ENCODE measurements at regions not wholly inside any gene's neighbourhood (a gene's known extent, or its start where the extent isn't known, plus 50 kb on each side); places are given as distances from the start of the nearest gene placed in this dataset.
A peak's percentile ranks its signal among the peaks of the same experiment; 100 is the strongest.
"Not testable (repeated sequence)": the region's sequence is repeated elsewhere in the genome, so short reads cannot be mapped to it uniquely, and the experiment has no call there.

- Histone ChIP-seq H3K14ac (ENCODE audit: low read length) (no peak overlapping the region), H2AFZ (ENCODE audit: insufficient read depth, low read length, poor library complexity) (peak overlapping the region; percentile 38), H3K9me3 (ENCODE audit: insufficient read depth, low read depth, low read length) (no peaks in the 10 kb centered on the region), H2BK5ac (ENCODE audit: low read depth, low read length, poor library complexity) (no peak overlapping the region), H3K18ac (ENCODE audit: low read length) (no peak overlapping the region), H2BK12ac (ENCODE audit: low read length) (no peak overlapping the region), H3K27ac (ENCODE audit: low read depth, low read length) (no peak overlapping the region), H2AK5ac (ENCODE audit: low read length) (no peak overlapping the region), H2BK120ac (ENCODE audit: insufficient read depth, low read length, poor library complexity) (no peak overlapping the region), H4K91ac (ENCODE audit: low read depth, low read length) (no peak overlapping the region), H3K4me3 (ENCODE audit: low read depth, low read length) (peak overlapping the region; percentile 82), H4K8ac (ENCODE audit: low read depth, low read length) (no peak overlapping the region), H4K12ac (ENCODE audit: low read depth, low read length) (no peak overlapping the region), H3K79me1 (ENCODE audit: low read length) (no peaks in the 10 kb centered on the region), H3K23ac (ENCODE audit: low read length) (no peak overlapping the region), H3K4me1 (ENCODE audit: control insufficient read depth in 1 of 2, insufficient read depth in 2 of 2, low read length in 2 of 2) (no peaks in the 10 kb centered on the region), H3K9ac (ENCODE audit: low read length) (peak overlapping the region; percentile 0), H3K4ac (ENCODE audit: low read depth, low read length) (no peak overlapping the region), H3K4me2 (ENCODE audit: low read length) (peak overlapping the region; percentile 99), H3K36me3 (ENCODE audit: control insufficient read depth in 1 of 2, insufficient read depth in 2 of 2, low read length in 2 of 2) (no peaks in the 10 kb centered on the region), H3K79me2 (ENCODE audit: control insufficient read depth, insufficient read depth, low read length, poor library complexity) (no peaks in the 10 kb centered on the region), H3K27me3 (ENCODE audit: insufficient read depth, low read length) (no peaks in the 10 kb centered on the region)
- DNase-seq, result peak; percentile 71 to 77
- no CpG with 5 or more reads among the region's 43 CpGs for WGBS (ENCODE audit: extremely low coverage, insufficient coverage, insufficient read length)
Observed at GRCh38 chr6:28838634-28839442, 84.9 kb downstream of the TRIM27 start.

GRCh38 chr6:28839443-28840120 is 84.2 kb downstream of the TRIM27 start:
- Histone ChIP-seq H4K91ac (ENCODE audit: low read depth, low read length) (no peak overlapping the region), H2BK12ac (ENCODE audit: low read length) (no peak overlapping the region), H3K14ac (ENCODE audit: low read length) (no peak overlapping the region), H3K9ac (ENCODE audit: low read length) (no peak overlapping the region), H3K18ac (ENCODE audit: low read length) (no peak overlapping the region), H4K8ac (ENCODE audit: low read depth, low read length) (no peak overlapping the region), H3K23ac (ENCODE audit: low read length) (no peak overlapping the region), H3K79me2 (ENCODE audit: control insufficient read depth, insufficient read depth, low read length, poor library complexity) (no peaks in the 10 kb centered on the region), H3K9me3 (ENCODE audit: insufficient read depth, low read depth, low read length) (no peaks in the 10 kb centered on the region), H3K27me3 (ENCODE audit: insufficient read depth, low read length) (no peaks in the 10 kb centered on the region), H2BK5ac (ENCODE audit: low read depth, low read length, poor library complexity) (no peak overlapping the region), H3K4me3 (ENCODE audit: low read depth, low read length) (no peak overlapping the region), H2AFZ (ENCODE audit: insufficient read depth, low read length, poor library complexity) (no peak overlapping the region), H2AK5ac (ENCODE audit: low read length) (no peak overlapping the region), H3K4me2 (ENCODE audit: low read length) (peak overlapping the region; percentile 99), H3K36me3 (ENCODE audit: control insufficient read depth in 1 of 2, insufficient read depth in 2 of 2, low read length in 2 of 2) (no peaks in the 10 kb centered on the region), H3K4me1 (ENCODE audit: control insufficient read depth in 1 of 2, insufficient read depth in 2 of 2, low read length in 2 of 2) (no peaks in the 10 kb centered on the region), H3K27ac (ENCODE audit: low read depth, low read length) (no peak overlapping the region), H3K79me1 (ENCODE audit: low read length) (no peaks in the 10 kb centered on the region), H4K12ac (ENCODE audit: low read depth, low read length) (no peak overlapping the region), H2BK120ac (ENCODE audit: insufficient read depth, low read length, poor library complexity) (no peak overlapping the region), H3K4ac (ENCODE audit: low read depth, low read length) (no peak overlapping the region)
- no peak for DNase-seq
- no CpG with 5 or more reads among the region's 9 CpGs for WGBS (ENCODE audit: extremely low coverage, insufficient coverage, insufficient read length)

GRCh38 chr6:28841290-28841689 is 82.5 kb downstream of the TRIM27 start:
- no peak overlapping the region for H2AFZ ChIP-seq (ENCODE audit: insufficient read depth, low read length, poor library complexity)
- no peak overlapping the region for H3K4me3 ChIP-seq (ENCODE audit: low read depth, low read length)
- no peak overlapping the region for H2BK5ac ChIP-seq (ENCODE audit: low read depth, low read length, poor library complexity)
- H4K8ac ChIP-seq (ENCODE audit: low read depth, low read length), result no peak overlapping the region
- no peaks in the 10 kb centered on the region for H3K27me3 ChIP-seq (ENCODE audit: insufficient read depth, low read length)
- no peak overlapping the region for H3K18ac ChIP-seq (ENCODE audit: low read length)
- no peak overlapping the region for H3K4me2 ChIP-seq (ENCODE audit: low read length)
- no peak overlapping the region for H3K14ac ChIP-seq (ENCODE audit: low read length)
- no peaks in the 10 kb centered on the region for H3K79me2 ChIP-seq (ENCODE audit: control insufficient read depth, insufficient read depth, low read length, poor library complexity)
- H3K4me1 ChIP-seq (ENCODE audit: control insufficient read depth in 1 of 2, insufficient read depth in 2 of 2, low read length in 2 of 2), result no peaks in the 10 kb centered on the region
- no peak overlapping the region for H3K4ac ChIP-seq (ENCODE audit: low read depth, low read length)
- H3K9me3 ChIP-seq (ENCODE audit: insufficient read depth, low read depth, low read length), result no peaks in the 10 kb centered on the region
- peak in 1 of 2 donors; percentile 29 for DNase-seq
- no peak overlapping the region for H3K27ac ChIP-seq (ENCODE audit: low read depth, low read length)
- no peak overlapping the region for H2AK5ac ChIP-seq (ENCODE audit: low read length)
- no peak overlapping the region for H2BK12ac ChIP-seq (ENCODE audit: low read length)
- no peak overlapping the region for H2BK120ac ChIP-seq (ENCODE audit: insufficient read depth, low read length, poor library complexity)
- H3K79me1 ChIP-seq (ENCODE audit: low read length), result no peaks in the 10 kb centered on the region
- H3K23ac ChIP-seq (ENCODE audit: low read length), result no peak overlapping the region
- no CpG with 5 or more reads among the region's 3 CpGs for WGBS (ENCODE audit: extremely low coverage, insufficient coverage, insufficient read length)
- H4K91ac ChIP-seq (ENCODE audit: low read depth, low read length), result no peak overlapping the region
- H4K12ac ChIP-seq (ENCODE audit: low read depth, low read length), result no peak overlapping the region
- H3K36me3 ChIP-seq (ENCODE audit: control insufficient read depth in 1 of 2, insufficient read depth in 2 of 2, low read length in 2 of 2), result no peaks in the 10 kb centered on the region
- no peak overlapping the region for H3K9ac ChIP-seq (ENCODE audit: low read length)

- H4K12ac ChIP-seq (ENCODE audit: low read depth, low read length); H3K9me3 ChIP-seq (ENCODE audit: insufficient read depth, low read depth, low read length); H3K14ac ChIP-seq (ENCODE audit: low read length); H3K79me2 ChIP-seq (ENCODE audit: control insufficient read depth, insufficient read depth, low read length, poor library complexity); H3K4ac ChIP-seq (ENCODE audit: low read depth, low read length); H3K23ac ChIP-seq (ENCODE audit: low read length); H3K27ac ChIP-seq (ENCODE audit: low read depth, low read length); H2BK5ac ChIP-seq (ENCODE audit: low read depth, low read length, poor library complexity); H3K4me2 ChIP-seq (ENCODE audit: low read length); H3K27me3 ChIP-seq (ENCODE audit: insufficient read depth, low read length); H2BK12ac ChIP-seq (ENCODE audit: low read length); H2AFZ ChIP-seq (ENCODE audit: insufficient read depth, low read length, poor library complexity); H3K4me3 ChIP-seq (ENCODE audit: low read depth, low read length); H3K79me1 ChIP-seq (ENCODE audit: low read length); H2AK5ac ChIP-seq (ENCODE audit: low read length); H3K36me3 ChIP-seq (ENCODE audit: control insufficient read depth in 1 of 2, insufficient read depth in 2 of 2, low read length in 2 of 2); H2BK120ac ChIP-seq (ENCODE audit: insufficient read depth, low read length, poor library complexity); H3K4me1 ChIP-seq (ENCODE audit: control insufficient read depth in 1 of 2, insufficient read depth in 2 of 2, low read length in 2 of 2); H4K91ac ChIP-seq (ENCODE audit: low read depth, low read length); H3K18ac ChIP-seq (ENCODE audit: low read length); H3K9ac ChIP-seq (ENCODE audit: low read length); DNase-seq; H4K8ac ChIP-seq (ENCODE audit: low read depth, low read length): not testable (repeated sequence)
- WGBS (ENCODE audit: extremely low coverage, insufficient coverage, insufficient read length), result no CpG with 5 or more reads among the region's 7 CpGs
Observed at GRCh38 chr6:28848756-28849155, 75.0 kb downstream of the TRIM27 start.
